GM21423 (cell line): ENCODE measurements at regions not wholly inside any gene's neighbourhood (a gene's known extent, or its start where the extent isn't known, plus 50 kb on each side); places are given as distances from the start of the nearest gene placed in this dataset.

ENCODE experiments used
- ATAC-seq: cut with Tn5 transposase; IDR thresholded peaks from one replicate; pipeline ENCODE4 v1.9.1; 2021; ENCODE audit warnings: mild to moderate bottlenecking, moderate library complexity; ENCODE audit not compliant: unreplicated experiment

DNA sequence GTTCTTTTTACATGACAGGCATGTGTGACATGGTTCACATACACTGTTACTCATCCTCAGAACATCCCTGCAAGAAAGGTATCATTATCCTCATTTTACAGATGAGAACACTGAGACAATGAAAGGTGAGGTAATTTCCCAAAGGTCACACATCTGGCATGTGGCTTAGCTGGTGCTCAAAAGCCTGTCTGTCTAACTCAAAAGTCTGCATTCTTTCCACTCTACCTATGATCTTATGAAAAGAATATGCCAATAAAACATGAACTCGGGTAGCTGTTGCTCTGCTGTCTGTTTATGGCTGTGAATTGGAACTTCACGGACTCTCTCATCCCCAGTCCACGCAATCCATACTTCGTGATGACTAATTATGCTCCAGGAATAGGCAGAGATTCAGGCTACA is 79.0 kb upstream of the ODAD2 start:
- no peak for ATAC-seq

DNA sequence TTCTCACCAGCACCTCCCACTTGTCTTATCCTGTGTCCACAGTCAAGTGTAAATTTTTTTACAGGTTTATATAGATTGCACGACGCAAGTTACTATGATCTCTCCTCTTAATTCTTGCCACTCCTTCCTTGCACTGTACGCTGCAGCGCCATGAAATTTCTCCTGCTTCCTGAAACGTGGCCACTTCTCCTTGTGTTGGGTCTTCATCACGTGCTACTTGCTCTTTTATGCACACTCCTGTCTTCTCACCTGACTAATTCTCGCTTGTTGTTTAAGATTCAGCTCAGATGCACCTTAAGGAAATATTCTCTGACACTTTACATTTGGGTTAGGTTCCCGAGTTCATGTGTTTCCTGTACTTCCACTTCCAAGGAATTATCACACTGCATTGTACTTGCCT is 76.5 kb upstream of the ODAD2 start:
- no peak for ATAC-seq

DNA sequence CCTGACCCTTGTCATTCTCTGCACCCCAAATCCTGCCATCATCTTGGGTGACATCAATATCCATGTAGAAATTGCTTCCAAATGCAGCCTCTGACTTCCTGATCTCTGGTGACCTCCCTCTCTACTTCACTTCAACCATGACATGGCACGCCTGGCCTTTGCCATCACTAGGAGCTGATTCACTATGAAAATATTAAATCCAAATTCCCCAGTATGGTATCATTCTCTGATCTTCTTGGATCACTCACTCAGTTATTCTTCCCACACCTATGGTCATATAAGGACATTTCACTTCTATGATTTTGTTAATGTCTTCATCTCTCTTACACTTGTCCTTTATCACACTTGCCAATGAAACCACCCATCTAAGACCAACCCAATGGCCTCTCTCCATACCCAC is 73.7 kb upstream of the ODAD2 start:
- ATAC-seq: no peak

DNA sequence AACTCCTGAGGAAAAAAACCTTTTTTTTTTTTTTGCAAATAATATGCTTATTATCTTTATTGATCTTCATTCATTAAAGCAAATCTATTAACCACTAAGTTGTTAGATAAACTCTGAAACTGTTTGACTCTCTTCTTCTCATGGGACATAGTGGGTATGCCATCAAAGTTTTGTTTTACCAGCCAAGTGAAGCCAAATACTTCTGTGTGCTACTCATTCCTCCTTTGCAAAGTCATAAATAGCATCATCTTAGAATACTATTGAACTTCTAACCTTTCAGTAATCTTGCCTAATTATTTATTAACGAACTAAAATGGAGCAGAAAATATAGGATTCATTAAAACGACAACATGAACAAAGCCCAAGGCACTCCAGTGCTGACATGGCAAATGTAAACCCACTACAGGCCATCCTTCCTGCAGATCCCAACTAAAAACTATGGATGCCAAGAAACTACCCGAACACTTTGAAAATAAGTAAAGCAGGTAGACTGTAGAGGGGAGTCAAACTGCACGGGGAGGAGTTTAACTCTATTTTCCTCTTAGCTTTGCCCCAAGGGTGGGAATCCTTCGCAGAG is 61.2 kb upstream of the ODAD2 start:
- no peak for ATAC-seq

DNA sequence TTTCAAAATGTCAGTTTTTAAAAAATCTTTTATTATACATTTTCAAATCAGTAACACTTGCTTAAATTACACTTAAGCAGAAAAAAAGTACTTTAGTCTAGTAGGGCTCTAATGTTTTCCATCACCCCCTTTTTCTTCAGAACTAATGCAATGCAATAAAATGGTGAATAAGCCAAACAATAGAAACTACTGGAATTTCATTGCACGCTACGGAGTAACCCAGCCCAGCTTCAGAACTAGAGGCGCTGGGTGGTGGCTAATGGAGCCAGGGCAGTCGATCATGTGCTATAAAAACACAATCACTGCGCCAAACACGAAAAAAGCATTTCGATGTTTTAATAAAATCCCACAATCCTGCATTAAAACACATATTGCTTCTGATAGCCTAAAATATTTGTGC is 59.9 kb upstream of the ODAD2 start:
- no peak for ATAC-seq

DNA sequence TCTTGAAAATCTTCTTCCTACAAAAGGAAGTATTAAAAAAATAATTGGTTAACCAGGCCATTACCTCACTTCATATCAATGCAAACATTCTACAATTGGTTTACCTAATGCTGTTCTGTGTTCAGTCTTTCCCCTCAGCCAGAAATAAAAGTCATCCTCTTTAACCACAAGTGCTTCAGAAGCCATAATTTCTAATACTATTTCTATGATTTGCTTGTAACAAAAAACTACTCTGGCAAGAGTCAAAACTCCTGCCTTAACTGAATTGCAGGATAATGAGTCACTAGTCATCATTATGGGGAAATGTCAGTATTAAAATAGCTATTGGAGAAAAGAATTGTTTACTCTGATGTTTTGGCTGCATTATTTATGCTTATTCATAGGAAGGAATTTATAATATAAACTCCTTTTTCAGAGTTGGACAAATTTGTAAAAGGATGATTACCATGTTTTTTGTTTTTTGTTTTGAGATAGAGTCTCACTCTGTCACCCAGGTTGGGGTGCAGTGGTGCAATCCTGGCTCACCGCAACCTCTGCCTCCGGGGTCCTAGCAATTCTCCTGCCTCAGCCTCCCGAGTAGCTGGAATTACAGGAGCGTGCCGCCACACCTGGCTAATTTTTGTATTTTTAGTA is 55.5 kb upstream of the ODAD2 start:
- ATAC-seq: no peak

DNA sequence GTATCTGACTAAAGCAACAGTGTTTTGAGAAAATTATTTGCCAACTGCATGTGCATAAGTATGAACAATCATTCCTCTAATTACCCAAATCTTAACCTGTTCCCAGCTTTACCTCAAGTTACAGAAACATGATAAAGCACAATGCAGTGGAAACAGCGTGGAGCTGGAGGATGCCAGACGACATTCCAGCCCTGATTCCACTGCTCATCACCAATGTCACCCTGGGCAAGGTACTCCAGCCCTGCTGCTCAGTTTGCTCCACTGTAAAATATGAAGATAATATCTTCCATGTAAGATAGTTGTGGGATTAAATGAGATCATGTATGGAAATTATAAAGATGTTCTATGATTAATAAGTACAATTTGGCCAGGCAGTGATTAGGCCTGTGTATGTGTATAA is 50.4 kb upstream of the ODAD2 start:
- ATAC-seq: no peak
